ENCODE measurements at regions not wholly inside any gene's neighbourhood (a gene's known extent, or its start where the extent isn't known, plus 50 kb on each side); places are given as distances from the start of the nearest gene placed in this dataset.
"Not testable (repeated sequence)": the region's sequence is repeated elsewhere in the genome, so short reads cannot be mapped to it uniquely, and the experiment has no call there.

- DNase-seq (ENCODE audit: insufficient read length, low spot score) (no peak), FAIRE-seq (no peak)
- TF ChIP-seq SPI1 (IDR thresholded peaks at IDR 0.05; ENCODE audit: low read depth, low read length) (no peak), POLR2AphosphoS5 (IDR thresholded peaks at IDR 0.05; ENCODE audit: low read depth, low read length) (no peak), TAF1 (IDR thresholded peaks at IDR 0.05; ENCODE audit: low read depth, low read length) (no peak), POLR2A (IDR thresholded peaks at IDR 0.05; ENCODE audit: low read depth, low read length) (no peak), POU2F2 (IDR thresholded peaks at IDR 0.05; ENCODE audit: low read depth, low read length) (no peak), PAX5 (IDR thresholded peaks at IDR 0.05; ENCODE audit: insufficient read depth, low read length, severe bottlenecking) (no peak)
Measured at GRCh38 chr2:31707992-31708391, 127.3 kb upstream of the SRD5A2 start.

- FAIRE-seq (no peak), DNase-seq (ENCODE audit: insufficient read length, low spot score) (no peak)
- TF ChIP-seq PAX5 (IDR thresholded peaks at IDR 0.05; ENCODE audit: insufficient read depth, low read length, severe bottlenecking) (no peak), TAF1 (IDR thresholded peaks at IDR 0.05; ENCODE audit: low read depth, low read length) (no peak), POLR2AphosphoS5 (IDR thresholded peaks at IDR 0.05; ENCODE audit: low read depth, low read length) (no peak), POLR2A (IDR thresholded peaks at IDR 0.05; ENCODE audit: low read depth, low read length) (no peak), POU2F2 (IDR thresholded peaks at IDR 0.05; ENCODE audit: low read depth, low read length) (no peak), SPI1 (IDR thresholded peaks at IDR 0.05; ENCODE audit: low read depth, low read length) (no peak)
Measured at GRCh38 chr2:31704561-31705212, 123.9 kb upstream of the SRD5A2 start.

- DNase-seq (ENCODE audit: insufficient read length, low spot score) = no peak
- TF ChIP-seq POLR2A (IDR thresholded peaks at IDR 0.05; ENCODE audit: low read depth, low read length) = no peak
- no peak for TF ChIP-seq PAX5 (IDR thresholded peaks at IDR 0.05; ENCODE audit: insufficient read depth, low read length, severe bottlenecking)
- no peak for TF ChIP-seq POU2F2 (IDR thresholded peaks at IDR 0.05; ENCODE audit: low read depth, low read length)
- no peak for TF ChIP-seq POLR2AphosphoS5 (IDR thresholded peaks at IDR 0.05; ENCODE audit: low read depth, low read length)
- TF ChIP-seq SPI1 (IDR thresholded peaks at IDR 0.05; ENCODE audit: low read depth, low read length) = no peak
- no peak for TF ChIP-seq TAF1 (IDR thresholded peaks at IDR 0.05; ENCODE audit: low read depth, low read length)
- no peak for FAIRE-seq
Measured at GRCh38 chr2:31703253-31703652, 122.5 kb upstream of the SRD5A2 start.

- TF ChIP-seq SPI1 (IDR thresholded peaks at IDR 0.05; ENCODE audit: low read depth, low read length) (no peak), TAF1 (IDR thresholded peaks at IDR 0.05; ENCODE audit: low read depth, low read length) (no peak), POLR2A (IDR thresholded peaks at IDR 0.05; ENCODE audit: low read depth, low read length) (no peak), POU2F2 (IDR thresholded peaks at IDR 0.05; ENCODE audit: low read depth, low read length) (no peak), PAX5 (IDR thresholded peaks at IDR 0.05; ENCODE audit: insufficient read depth, low read length, severe bottlenecking) (no peak), POLR2AphosphoS5 (IDR thresholded peaks at IDR 0.05; ENCODE audit: low read depth, low read length) (no peak)
- DNase-seq (ENCODE audit: insufficient read length, low spot score) = no peak
- no peak for FAIRE-seq
Measured at GRCh38 chr2:31698722-31699121, 118.0 kb upstream of the SRD5A2 start.

- no peak for DNase-seq (ENCODE audit: insufficient read length, low spot score)
- FAIRE-seq = no peak
- no peak for TF ChIP-seq POU2F2 (IDR thresholded peaks at IDR 0.05; ENCODE audit: low read depth, low read length)
Measured at GRCh38 chr2:31696068-31696467, 115.3 kb upstream of the SRD5A2 start.

GRCh38 chr2:31694444-31694843 lies 113.7 kb upstream of the SRD5A2 start:
- TF ChIP-seq POLR2AphosphoS5 (IDR thresholded peaks at IDR 0.05; ENCODE audit: low read depth, low read length) (no peak), SPI1 (IDR thresholded peaks at IDR 0.05; ENCODE audit: low read depth, low read length) (no peak), PAX5 (IDR thresholded peaks at IDR 0.05; ENCODE audit: insufficient read depth, low read length, severe bottlenecking) (no peak), POLR2A (IDR thresholded peaks at IDR 0.05; ENCODE audit: low read depth, low read length) (no peak), TAF1 (IDR thresholded peaks at IDR 0.05; ENCODE audit: low read depth, low read length) (no peak), POU2F2 (IDR thresholded peaks at IDR 0.05; ENCODE audit: low read depth, low read length) (no peak)
- DNase-seq (ENCODE audit: insufficient read length, low spot score) (no peak), FAIRE-seq (no peak)

- FAIRE-seq = no peak
- no peak for TF ChIP-seq POU2F2 (IDR thresholded peaks at IDR 0.05; ENCODE audit: low read depth, low read length)
- no peak for TF ChIP-seq POLR2A (IDR thresholded peaks at IDR 0.05; ENCODE audit: low read depth, low read length)
- no peak for TF ChIP-seq TAF1 (IDR thresholded peaks at IDR 0.05; ENCODE audit: low read depth, low read length)
- TF ChIP-seq SPI1 (IDR thresholded peaks at IDR 0.05; ENCODE audit: low read depth, low read length) = no peak
- no peak for TF ChIP-seq POLR2AphosphoS5 (IDR thresholded peaks at IDR 0.05; ENCODE audit: low read depth, low read length)
- TF ChIP-seq PAX5 (IDR thresholded peaks at IDR 0.05; ENCODE audit: insufficient read depth, low read length, severe bottlenecking) = no peak
Measured at GRCh38 chr2:31693882-31694281, 113.1 kb upstream of the SRD5A2 start.

GRCh38 chr2:31688282-31688681 lies 107.5 kb upstream of the SRD5A2 start:
- FAIRE-seq (peak; percentile 41), DNase-seq (ENCODE audit: insufficient read length, low spot score) (no peak)
- TF ChIP-seq TAF1 (IDR thresholded peaks at IDR 0.05; ENCODE audit: low read depth, low read length) (no peak), SPI1 (IDR thresholded peaks at IDR 0.05; ENCODE audit: low read depth, low read length) (no peak), POLR2AphosphoS5 (IDR thresholded peaks at IDR 0.05; ENCODE audit: low read depth, low read length) (no peak), POLR2A (IDR thresholded peaks at IDR 0.05; ENCODE audit: low read depth, low read length) (no peak), PAX5 (IDR thresholded peaks at IDR 0.05; ENCODE audit: insufficient read depth, low read length, severe bottlenecking) (no peak), POU2F2 (IDR thresholded peaks at IDR 0.05; ENCODE audit: low read depth, low read length) (no peak)

More at GRCh38 chr2:31693882-31694281, 113.1 kb upstream of the SRD5A2 start:
- DNase-seq (ENCODE audit: insufficient read length, low spot score) = no peak

- DNase-seq (ENCODE audit: insufficient read length, low spot score); FAIRE-seq: not testable (repeated sequence)
Measured at GRCh38 chr2:31683506-31683905, 102.8 kb upstream of the SRD5A2 start.

GRCh38 chr2:31675485-31675901 lies 94.8 kb upstream of the SRD5A2 start:
- DNase-seq (ENCODE audit: insufficient read length, low spot score) = no peak
- TF ChIP-seq POLR2AphosphoS5 (IDR thresholded peaks at IDR 0.05; ENCODE audit: low read depth, low read length) (no peak), SPI1 (IDR thresholded peaks at IDR 0.05; ENCODE audit: low read depth, low read length) (no peak), PAX5 (IDR thresholded peaks at IDR 0.05; ENCODE audit: insufficient read depth, low read length, severe bottlenecking) (no peak), POLR2A (IDR thresholded peaks at IDR 0.05; ENCODE audit: low read depth, low read length) (no peak), TAF1 (IDR thresholded peaks at IDR 0.05; ENCODE audit: low read depth, low read length) (no peak), POU2F2 (IDR thresholded peaks at IDR 0.05; ENCODE audit: low read depth, low read length) (no peak)
- no peak for FAIRE-seq

Measured in GM12891 (cell line).